BLaER1 (cell line): ENCODE measurements at regions not wholly inside any gene's neighbourhood (a gene's known extent, or its start where the extent isn't known, plus 50 kb on each side); places are given as distances from the start of the nearest gene placed in this dataset.
A peak's percentile ranks its signal among the peaks of the same experiment; 100 is the strongest.

Experiments used
- H3K27ac ChIP-seq: shearing (Covaris generic); formaldehyde crosslinking; 2 replicates; pipeline ENCODE4 v1.8.1; 2022
- H3K27me3 ChIP-seq: shearing (Covaris generic); formaldehyde crosslinking; 2 replicates; pipeline ENCODE4 v1.8.1; 2022
- H3K36me3 ChIP-seq: shearing (Covaris generic); formaldehyde crosslinking; 2 replicates; pipeline ENCODE4 v1.8.1; 2022
- H3K4me1 ChIP-seq: shearing (Covaris generic); formaldehyde crosslinking; 2 replicates; pipeline ENCODE4 v1.8.1; 2022
- H3K4me2 ChIP-seq: shearing (Covaris generic); formaldehyde crosslinking; 2 replicates; pipeline ENCODE4 v1.8.1; 2022
- H3K4me3 ChIP-seq: shearing (Covaris generic); formaldehyde crosslinking; 2 replicates; pipeline ENCODE4 v1.8.1; 2022
- H3K9ac ChIP-seq: shearing (Covaris generic); formaldehyde crosslinking; 2 replicates; pipeline ENCODE4 v1.8.1; 2022
- H3K9me3 ChIP-seq: shearing (Covaris generic); formaldehyde crosslinking; 2 replicates; pipeline ENCODE4 v1.8.1; 2022
- H4K20me1 ChIP-seq: shearing (Covaris generic); formaldehyde crosslinking; 2 replicates; pipeline ENCODE4 v1.8.1; 2022
- Cebpa-rat ChIP-seq: shearing (Covaris generic); IDR thresholded peaks from 2 replicates; pipeline ENCODE4 v1.8.1; 2022

- H3K27ac ChIP-seq, result no peak overlapping the region
- H3K36me3 ChIP-seq, result no peaks in the 10 kb centered on the region
- H3K4me2 ChIP-seq, result no peak overlapping the region
- H4K20me1 ChIP-seq, result no peaks in the 10 kb centered on the region
- H3K27me3 ChIP-seq, result no peaks in the 10 kb centered on the region
- no peak overlapping the region for H3K9ac ChIP-seq
- TF ChIP-seq Cebpa-rat, result no peak
- H3K4me3 ChIP-seq, result no peak overlapping the region
- H3K9me3 ChIP-seq, result no peaks in the 10 kb centered on the region
- no peaks in the 10 kb centered on the region for H3K4me1 ChIP-seq
Observed at GRCh38 chr7:26071622-26072456, 80.2 kb upstream of the NFE2L3 start.

GRCh38 chr7:26073041-26073440 lies 79.0 kb upstream of the NFE2L3 start:
- TF ChIP-seq Cebpa-rat, result no peak
- no peak overlapping the region for H3K4me2 ChIP-seq

GRCh38 chr7:26074919-26075318 lies 77.1 kb upstream of the NFE2L3 start:
- Histone ChIP-seq H3K9me3 (no peaks in the 10 kb centered on the region), H3K4me1 (peaks cover 11% of the 10 kb centered on the region; the same call in 1 of the 2 replicates), H3K27ac (no peak overlapping the region), H3K4me3 (no peak overlapping the region), H3K9ac (no peak overlapping the region), H4K20me1 (no peaks in the 10 kb centered on the region), H3K4me2 (no peak overlapping the region), H3K36me3 (no peaks in the 10 kb centered on the region), H3K27me3 (no peaks in the 10 kb centered on the region)
- TF ChIP-seq Cebpa-rat, result no peak

More at GRCh38 chr7:26073041-26073440, 79.0 kb upstream of the NFE2L3 start:
- Histone ChIP-seq H3K4me3 (no peak overlapping the region), H3K4me1 (no peaks in the 10 kb centered on the region), H3K27ac (no peak overlapping the region), H3K9me3 (no peaks in the 10 kb centered on the region), H4K20me1 (no peaks in the 10 kb centered on the region), H3K27me3 (no peaks in the 10 kb centered on the region), H3K9ac (no peak overlapping the region), H3K36me3 (no peaks in the 10 kb centered on the region)

- Histone ChIP-seq H3K9ac (no peak overlapping the region), H3K4me1 (peaks cover 15% of the 10 kb centered on the region), H3K36me3 (no peaks in the 10 kb centered on the region), H3K27ac (no peak overlapping the region), H3K9me3 (no peaks in the 10 kb centered on the region), H3K4me3 (no peak overlapping the region), H3K4me2 (no peak overlapping the region), H4K20me1 (no peaks in the 10 kb centered on the region), H3K27me3 (no peaks in the 10 kb centered on the region)
- TF ChIP-seq Cebpa-rat, result no peak
Observed at GRCh38 chr7:26076691-26077090, 75.3 kb upstream of the NFE2L3 start.

- peak; percentile 49; the same call in 1 of the 2 replicates for TF ChIP-seq Cebpa-rat
- H4K20me1 ChIP-seq, result no peaks in the 10 kb centered on the region
- no peak overlapping the region for H3K4me3 ChIP-seq
- H3K9ac ChIP-seq, result no peak overlapping the region
- H3K9me3 ChIP-seq, result no peaks in the 10 kb centered on the region
- peak overlapping the region; percentile 52 for H3K4me2 ChIP-seq
- no peaks in the 10 kb centered on the region for H3K27me3 ChIP-seq
- peaks cover 17% of the 10 kb centered on the region for H3K4me1 ChIP-seq
- no peaks in the 10 kb centered on the region for H3K36me3 ChIP-seq
- no peak overlapping the region for H3K27ac ChIP-seq
Observed at GRCh38 chr7:26078437-26079336, 73.3 kb upstream of the NFE2L3 start.

- H3K9ac ChIP-seq, result no peak overlapping the region
Observed at GRCh38 chr7:26081638-26082037, 70.4 kb upstream of the NFE2L3 start.

GRCh38 chr7:26083113-26083512 lies 68.9 kb upstream of the NFE2L3 start:
- H3K36me3 ChIP-seq, result no peaks in the 10 kb centered on the region
- TF ChIP-seq Cebpa-rat, result no peak
- H3K9ac ChIP-seq, result no peak overlapping the region
- H3K4me2 ChIP-seq, result no peak overlapping the region
- H4K20me1 ChIP-seq, result no peaks in the 10 kb centered on the region
- H3K27ac ChIP-seq, result no peak overlapping the region
- H3K4me3 ChIP-seq, result no peak overlapping the region
- H3K27me3 ChIP-seq, result no peaks in the 10 kb centered on the region
- peaks cover 17% of the 10 kb centered on the region for H3K4me1 ChIP-seq
- 0 out of 2 replicates have a peak, but pooled peaks cover 2% of the 10 kb centered on the region for H3K9me3 ChIP-seq

More at GRCh38 chr7:26081638-26082037, 70.4 kb upstream of the NFE2L3 start:
- Histone ChIP-seq H3K27me3 (no peaks in the 10 kb centered on the region), H3K27ac (no peak overlapping the region), H3K36me3 (no peaks in the 10 kb centered on the region), H3K4me1 (peaks cover 17% of the 10 kb centered on the region), H3K9me3 (no peaks in the 10 kb centered on the region), H3K4me2 (peak overlapping the region; percentile 33), H4K20me1 (no peaks in the 10 kb centered on the region), H3K4me3 (no peak overlapping the region)
- no peak for TF ChIP-seq Cebpa-rat

- H3K9ac ChIP-seq, result no peak overlapping the region
- no peaks in the 10 kb centered on the region for H4K20me1 ChIP-seq
- no peak for TF ChIP-seq Cebpa-rat
- peaks cover 15% of the 10 kb centered on the region for H3K9me3 ChIP-seq
- no peaks in the 10 kb centered on the region for H3K36me3 ChIP-seq
- no peak overlapping the region for H3K27ac ChIP-seq
- no peak overlapping the region for H3K4me2 ChIP-seq
- H3K4me1 ChIP-seq, result peaks cover 11% of the 10 kb centered on the region
- no peak overlapping the region for H3K4me3 ChIP-seq
- no peaks in the 10 kb centered on the region for H3K27me3 ChIP-seq
Observed at GRCh38 chr7:26084418-26084817, 67.6 kb upstream of the NFE2L3 start.

- Histone ChIP-seq H3K4me2 (no peak overlapping the region), H3K4me1 (peaks cover 20% of the 10 kb centered on the region), H3K27ac (no peak overlapping the region), H3K9ac (no peak overlapping the region), H4K20me1 (no peaks in the 10 kb centered on the region), H3K27me3 (no peaks in the 10 kb centered on the region), H3K36me3 (no peaks in the 10 kb centered on the region), H3K9me3 (peaks cover 29% of the 10 kb centered on the region), H3K4me3 (no peak overlapping the region)
- no peak for TF ChIP-seq Cebpa-rat
Observed at GRCh38 chr7:26085771-26086170, 66.2 kb upstream of the NFE2L3 start.
